Kidney glomerular epithelial cell (primary cell): ENCODE measurements at regions not wholly inside any gene's neighbourhood (a gene's known extent, or its start where the extent isn't known, plus 50 kb on each side); places are given as distances from the start of the nearest gene placed in this dataset.
"Not testable (repeated sequence)": the region's sequence is repeated elsewhere in the genome, so short reads cannot be mapped to it uniquely, and the experiment has no call there.

Source experiments
- DNase-seq: peaks from one replicate; lab custom pipeline; 2025; lab: John Stamatoyannopoulos, UW

GRCh38 chr6:150767571-150768018 lies 97.9 kb upstream of the MTHFD1L start:
- DNase-seq: peak; percentile 74

GRCh38 chr6:150770637-150771036 lies 94.9 kb upstream of the MTHFD1L start:
- DNase-seq: no peak

- DNase-seq: no peak
These were observed 91.5 kb upstream of the MTHFD1L start for GRCh38 chr6:150773969-150774368.

- DNase-seq: no peak
These were observed 89.9 kb upstream of the MTHFD1L start for GRCh38 chr6:150775415-150776203.

GRCh38 chr6:150777736-150778135 lies 87.8 kb upstream of the MTHFD1L start:
- no peak for DNase-seq

- no peak for DNase-seq
These were observed 81.7 kb upstream of the MTHFD1L start for GRCh38 chr6:150783813-150784212.

GRCh38 chr6:150787429-150787828 lies 78.1 kb upstream of the MTHFD1L start:
- no peak for DNase-seq

- DNase-seq: no peak
These were observed 77.4 kb upstream of the MTHFD1L start for GRCh38 chr6:150788089-150788488.

- not testable (repeated sequence) for DNase-seq
These were observed 75.6 kb upstream of the MTHFD1L start for GRCh38 chr6:150789906-150790305.

- DNase-seq: no peak
These were observed 73.8 kb upstream of the MTHFD1L start for GRCh38 chr6:150791717-150792116.

- DNase-seq: no peak
These were observed 67.6 kb upstream of the MTHFD1L start for GRCh38 chr6:150797949-150798348.

- no peak for DNase-seq
These were observed 66.2 kb upstream of the MTHFD1L start for GRCh38 chr6:150799276-150799805.

- no peak for DNase-seq
These were observed 64.7 kb upstream of the MTHFD1L start for GRCh38 chr6:150800674-150801314.

- no peak for DNase-seq
These were observed 58.7 kb upstream of the MTHFD1L start for GRCh38 chr6:150806790-150807189.

- DNase-seq: no peak
These were observed 52.0 kb upstream of the MTHFD1L start for GRCh38 chr6:150813319-150813992.

- peak; percentile 62 for DNase-seq
These were observed 51.5 kb upstream of the MTHFD1L start for GRCh38 chr6:150813993-150814359.
